Chondrocyte (in vitro differentiated cells): ENCODE measurements at regions not wholly inside any gene's neighbourhood (a gene's known extent, or its start where the extent isn't known, plus 50 kb on each side); places are given as distances from the start of the nearest gene placed in this dataset.

Experiments
- DNase-seq: peaks from one replicate; pipeline ENCODE4 v3.0.0; 2021; ENCODE audit warnings: mixed read lengths, low spot score
- H3K27ac Mint-ChIP-seq: one replicate; pipeline ENCODE4 v1.8.0; 2021; ENCODE audit warnings: mild to moderate bottlenecking, moderate library complexity, mixed read lengths; ENCODE audit not compliant: unreplicated experiment
- H3K27me3 Mint-ChIP-seq: 2 replicates; pipeline ENCODE4 v1.8.0; 2021; ENCODE audit warnings: low read depth, mixed read lengths
- H3K36me3 Mint-ChIP-seq: 2 replicates; pipeline ENCODE4 v1.8.0; 2021; ENCODE audit warnings: low read depth, mixed read lengths
- H3K4me1 Mint-ChIP-seq: 2 replicates; pipeline ENCODE4 v1.8.0; 2021; ENCODE audit warnings: low read depth, mild to moderate bottlenecking, mixed read lengths
- H3K4me3 Mint-ChIP-seq: one replicate; pipeline ENCODE4 v1.8.0; 2021; ENCODE audit warnings: mild to moderate bottlenecking, moderate library complexity, mixed read lengths; ENCODE audit not compliant: unreplicated experiment
- H3K9me3 Mint-ChIP-seq: 2 replicates; pipeline ENCODE4 v1.8.0; 2021; ENCODE audit warnings: low read depth, mixed read lengths
- CTCF ChIP-seq: fragments of 200-600 bp; sonication (generic); IDR thresholded peaks from 2 replicates; pipeline ENCODE4 v1.5.0; 2021; ENCODE audit warnings: antibody characterized with exemption, mild to moderate bottlenecking, moderate library complexity

- Mint-ChIP-seq H3K36me3 (peaks cover 2% of the 10 kb centered on the region), H3K27me3 (peaks cover 27% of the 10 kb centered on the region), H3K9me3 (no peaks in the 10 kb centered on the region), H3K27ac (no peak overlapping the region), H3K4me1 (peaks cover 3% of the 10 kb centered on the region), H3K4me3 (no peak overlapping the region)
- no peak for TF ChIP-seq CTCF
- DNase-seq = no peak
Observed at GRCh38 chr1:38563942-38564735, 295.4 kb downstream of the RRAGC start.

GRCh38 chr1:38561725-38562124 lies 297.8 kb downstream of the RRAGC start:
- H3K4me1 Mint-ChIP-seq = no peaks in the 10 kb centered on the region
- no peak for DNase-seq
- TF ChIP-seq CTCF = no peak
- H3K4me3 Mint-ChIP-seq = no peak overlapping the region
- peaks cover 27% of the 10 kb centered on the region for H3K27me3 Mint-ChIP-seq
- peaks cover 2% of the 10 kb centered on the region for H3K36me3 Mint-ChIP-seq
- no peak overlapping the region for H3K27ac Mint-ChIP-seq
- no peaks in the 10 kb centered on the region for H3K9me3 Mint-ChIP-seq

- Mint-ChIP-seq H3K4me1 (no peaks in the 10 kb centered on the region), H3K27ac (no peak overlapping the region), H3K27me3 (peaks cover 27% of the 10 kb centered on the region), H3K9me3 (no peaks in the 10 kb centered on the region), H3K4me3 (no peak overlapping the region), H3K36me3 (peaks cover 2% of the 10 kb centered on the region)
- no peak for TF ChIP-seq CTCF
- no peak for DNase-seq
Observed at GRCh38 chr1:38561110-38561509, 298.5 kb downstream of the RRAGC start.

- H3K9me3 Mint-ChIP-seq = no peaks in the 10 kb centered on the region
- H3K27ac Mint-ChIP-seq = no peak overlapping the region
- no peak overlapping the region for H3K4me3 Mint-ChIP-seq
- no peak for TF ChIP-seq CTCF
- H3K27me3 Mint-ChIP-seq = peaks cover 25% of the 10 kb centered on the region
- no peak for DNase-seq
- no peaks in the 10 kb centered on the region for H3K4me1 Mint-ChIP-seq
- H3K36me3 Mint-ChIP-seq = peaks cover 2% of the 10 kb centered on the region
Observed at GRCh38 chr1:38560457-38560856, 299.1 kb downstream of the RRAGC start.

- H3K4me1 Mint-ChIP-seq = no peaks in the 10 kb centered on the region
Observed at GRCh38 chr1:38559446-38560165, 300.0 kb downstream of the RRAGC start.

More at GRCh38 chr1:38559446-38560165, 300.0 kb downstream of the RRAGC start:
- H3K9me3 Mint-ChIP-seq = no peaks in the 10 kb centered on the region
- H3K27me3 Mint-ChIP-seq = peaks cover 22% of the 10 kb centered on the region
- no peak for TF ChIP-seq CTCF
- H3K27ac Mint-ChIP-seq = no peak overlapping the region
- H3K36me3 Mint-ChIP-seq = peaks cover 2% of the 10 kb centered on the region
- DNase-seq = no peak
- no peak overlapping the region for H3K4me3 Mint-ChIP-seq
